Tibial nerve (tissue), 4 donors: ENCODE measurements at regions not wholly inside any gene's neighbourhood (a gene's known extent, or its start where the extent isn't known, plus 50 kb on each side); places are given as distances from the start of the nearest gene placed in this dataset.

Source experiments
- EP300 ChIP-seq, 2 donors: sonication (generic); formaldehyde crosslinking; IDR thresholded peaks; one replicate each; pipeline ENCODE4 v1.6.1; 2017; ENCODE audit warnings: antibody characterized with exemption in 2 of 2, mild to moderate bottlenecking in 1 of 2
- POLR2A ChIP-seq, 2 donors: fragments of 450-650 bp; IDR thresholded peaks; one replicate each; pipeline ENCODE4 v1.6.1; 2017; ENCODE audit warnings: antibody characterized with exemption in 2 of 2, mild to moderate bottlenecking in 2 of 2, moderate library complexity in 2 of 2
- TF ChIP-seq, protein P1 (sequence below), 5 experiments: fragments of 200-600 bp in 3 of 5; fragments of 450-650 bp in 2 of 5; sonication (generic) in 3 of 5; IDR thresholded peaks; one replicate each; pipeline ENCODE4 v1.5.1; 2016 to 2019; ENCODE audit warnings: antibody characterized with exemption in 5 of 5, mild to moderate bottlenecking in 3 of 5, moderate library complexity in 2 of 5

- TF ChIP-seq, protein P1, sequence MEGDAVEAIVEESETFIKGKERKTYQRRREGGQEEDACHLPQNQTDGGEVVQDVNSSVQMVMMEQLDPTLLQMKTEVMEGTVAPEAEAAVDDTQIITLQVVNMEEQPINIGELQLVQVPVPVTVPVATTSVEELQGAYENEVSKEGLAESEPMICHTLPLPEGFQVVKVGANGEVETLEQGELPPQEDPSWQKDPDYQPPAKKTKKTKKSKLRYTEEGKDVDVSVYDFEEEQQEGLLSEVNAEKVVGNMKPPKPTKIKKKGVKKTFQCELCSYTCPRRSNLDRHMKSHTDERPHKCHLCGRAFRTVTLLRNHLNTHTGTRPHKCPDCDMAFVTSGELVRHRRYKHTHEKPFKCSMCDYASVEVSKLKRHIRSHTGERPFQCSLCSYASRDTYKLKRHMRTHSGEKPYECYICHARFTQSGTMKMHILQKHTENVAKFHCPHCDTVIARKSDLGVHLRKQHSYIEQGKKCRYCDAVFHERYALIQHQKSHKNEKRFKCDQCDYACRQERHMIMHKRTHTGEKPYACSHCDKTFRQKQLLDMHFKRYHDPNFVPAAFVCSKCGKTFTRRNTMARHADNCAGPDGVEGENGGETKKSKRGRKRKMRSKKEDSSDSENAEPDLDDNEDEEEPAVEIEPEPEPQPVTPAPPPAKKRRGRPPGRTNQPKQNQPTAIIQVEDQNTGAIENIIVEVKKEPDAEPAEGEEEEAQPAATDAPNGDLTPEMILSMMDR (IDR thresholded peaks at IDR 0.05): no peak
- TF ChIP-seq POLR2A (IDR thresholded peaks at IDR 0.05): no peak
- no peak for TF ChIP-seq EP300 (IDR thresholded peaks at IDR 0.05)
Measured at GRCh38 chr13:38624822-38625221, 62.1 kb upstream of the FREM2 start.
